Panc1 (cell line): ENCODE measurements at regions not wholly inside any gene's neighbourhood (a gene's known extent, or its start where the extent isn't known, plus 50 kb on each side); places are given as distances from the start of the nearest gene placed in this dataset.

Source experiments
- POLR2AphosphoS5 ChIP-seq: IDR thresholded peaks from 2 replicates; pipeline ENCODE4 v1.6.1; 2012; ENCODE audit warnings: mild to moderate bottlenecking, low read depth, low read length, moderate library complexity
- SIN3A ChIP-seq: IDR thresholded peaks from 2 replicates; pipeline ENCODE4 v1.6.1; 2012; ENCODE audit warnings: low read depth, mild to moderate bottlenecking, low read length, moderate library complexity, borderline replicate concordance; ENCODE audit not compliant: insufficient read depth
- TF ChIP-seq, protein P1 (sequence below): fragments of 450-650 bp; IDR thresholded peaks from 2 replicates; pipeline ENCODE4 v1.5.1; 2017; ENCODE audit warnings: mild to moderate bottlenecking

DNA sequence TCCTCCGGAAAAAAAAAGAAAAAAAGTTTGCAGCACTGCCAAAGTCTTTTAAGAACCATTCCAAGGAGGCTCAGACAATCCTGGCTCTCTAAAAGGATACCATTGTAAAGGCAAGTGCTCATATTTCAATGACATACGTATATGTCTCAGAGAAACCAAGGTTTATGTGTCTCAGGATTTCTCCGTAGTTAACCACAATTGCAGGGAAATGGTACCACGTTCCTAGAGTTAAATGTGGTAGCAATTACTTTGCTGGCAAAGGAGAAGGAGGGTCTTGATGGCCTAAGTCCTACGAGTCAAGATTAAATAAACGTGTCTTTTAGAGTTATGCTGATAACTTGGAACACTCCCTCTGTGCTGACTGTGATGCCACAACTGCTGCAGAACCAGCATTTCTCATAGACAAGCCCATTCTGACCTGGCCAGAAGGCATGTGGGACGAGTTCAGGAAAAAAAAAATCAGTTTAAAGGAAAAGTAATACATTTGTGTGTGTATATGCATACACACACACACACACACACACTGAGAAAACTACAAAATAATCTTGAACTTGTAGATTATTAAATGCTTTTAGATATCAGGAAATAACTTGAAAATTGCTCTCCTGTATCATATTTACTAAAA, 245.9 kb downstream of the FGFR2 start:
- TF ChIP-seq POLR2AphosphoS5 (no peak), SIN3A (no peak)
- TF ChIP-seq, protein P1, sequence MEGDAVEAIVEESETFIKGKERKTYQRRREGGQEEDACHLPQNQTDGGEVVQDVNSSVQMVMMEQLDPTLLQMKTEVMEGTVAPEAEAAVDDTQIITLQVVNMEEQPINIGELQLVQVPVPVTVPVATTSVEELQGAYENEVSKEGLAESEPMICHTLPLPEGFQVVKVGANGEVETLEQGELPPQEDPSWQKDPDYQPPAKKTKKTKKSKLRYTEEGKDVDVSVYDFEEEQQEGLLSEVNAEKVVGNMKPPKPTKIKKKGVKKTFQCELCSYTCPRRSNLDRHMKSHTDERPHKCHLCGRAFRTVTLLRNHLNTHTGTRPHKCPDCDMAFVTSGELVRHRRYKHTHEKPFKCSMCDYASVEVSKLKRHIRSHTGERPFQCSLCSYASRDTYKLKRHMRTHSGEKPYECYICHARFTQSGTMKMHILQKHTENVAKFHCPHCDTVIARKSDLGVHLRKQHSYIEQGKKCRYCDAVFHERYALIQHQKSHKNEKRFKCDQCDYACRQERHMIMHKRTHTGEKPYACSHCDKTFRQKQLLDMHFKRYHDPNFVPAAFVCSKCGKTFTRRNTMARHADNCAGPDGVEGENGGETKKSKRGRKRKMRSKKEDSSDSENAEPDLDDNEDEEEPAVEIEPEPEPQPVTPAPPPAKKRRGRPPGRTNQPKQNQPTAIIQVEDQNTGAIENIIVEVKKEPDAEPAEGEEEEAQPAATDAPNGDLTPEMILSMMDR: no peak
